C4-2B (cell line): ENCODE measurements at regions not wholly inside any gene's neighbourhood (a gene's known extent, or its start where the extent isn't known, plus 50 kb on each side); places are given as distances from the start of the nearest gene placed in this dataset.
"Not testable (repeated sequence)": the region's sequence is repeated elsewhere in the genome, so short reads cannot be mapped to it uniquely, and the experiment has no call there.

Source experiments
- H3K27ac ChIP-seq: fragments of 450-650 bp; 2 replicates; pipeline ENCODE4 v1.5.1; 2017
- CTCF ChIP-seq: fragments of 450-650 bp; conservative IDR thresholded peaks from 2 replicates; pipeline ENCODE4 v1.5.1; 2017; ENCODE audit warnings: mild to moderate bottlenecking
- ZFX ChIP-seq: fragments of 450-650 bp; IDR thresholded peaks from 2 replicates; pipeline ENCODE4 v1.6.1; 2017

- TF ChIP-seq CTCF (no peak), ZFX (no peak)
- H3K27ac ChIP-seq = no peak overlapping the region
Measured at GRCh38 chrX:45421806-45422205, 221.1 kb upstream of the DIPK2B start.

- no peak for TF ChIP-seq ZFX
- no peak for TF ChIP-seq CTCF
- no peak overlapping the region for H3K27ac ChIP-seq
Measured at GRCh38 chrX:45404206-45404605, 203.5 kb upstream of the DIPK2B start.

- TF ChIP-seq ZFX = no peak
- TF ChIP-seq CTCF = no peak
- H3K27ac ChIP-seq = no peak overlapping the region
Measured at GRCh38 chrX:45401923-45402322, 201.2 kb upstream of the DIPK2B start.

- H3K27ac ChIP-seq = not testable (repeated sequence)
Measured at GRCh38 chrX:45400951-45401725, 200.5 kb upstream of the DIPK2B start.

GRCh38 chrX:45400027-45400779, 199.5 kb upstream of the DIPK2B start:
- no peak overlapping the region for H3K27ac ChIP-seq
- TF ChIP-seq ZFX (no peak), CTCF (no peak)

- TF ChIP-seq ZFX (no peak), CTCF (no peak)
- no peak overlapping the region for H3K27ac ChIP-seq
Measured at GRCh38 chrX:45385757-45386156, 185.1 kb upstream of the DIPK2B start.

GRCh38 chrX:45381841-45382240, 181.2 kb upstream of the DIPK2B start:
- H3K27ac ChIP-seq = no peak overlapping the region
- TF ChIP-seq ZFX = no peak
- no peak for TF ChIP-seq CTCF

GRCh38 chrX:45381366-45381765, 180.7 kb upstream of the DIPK2B start:
- TF ChIP-seq ZFX = no peak
- no peak for TF ChIP-seq CTCF
- H3K27ac ChIP-seq = no peak overlapping the region
